ELR (cell line): ENCODE measurements at regions not wholly inside any gene's neighbourhood (a gene's known extent, or its start where the extent isn't known, plus 50 kb on each side); places are given as distances from the start of the nearest gene placed in this dataset.

Experiments used
- DNase-seq: peaks from one replicate; pipeline ENCODE4 v3.0.0-alpha.2; 2015; ENCODE audit warnings: low read depth

DNA sequence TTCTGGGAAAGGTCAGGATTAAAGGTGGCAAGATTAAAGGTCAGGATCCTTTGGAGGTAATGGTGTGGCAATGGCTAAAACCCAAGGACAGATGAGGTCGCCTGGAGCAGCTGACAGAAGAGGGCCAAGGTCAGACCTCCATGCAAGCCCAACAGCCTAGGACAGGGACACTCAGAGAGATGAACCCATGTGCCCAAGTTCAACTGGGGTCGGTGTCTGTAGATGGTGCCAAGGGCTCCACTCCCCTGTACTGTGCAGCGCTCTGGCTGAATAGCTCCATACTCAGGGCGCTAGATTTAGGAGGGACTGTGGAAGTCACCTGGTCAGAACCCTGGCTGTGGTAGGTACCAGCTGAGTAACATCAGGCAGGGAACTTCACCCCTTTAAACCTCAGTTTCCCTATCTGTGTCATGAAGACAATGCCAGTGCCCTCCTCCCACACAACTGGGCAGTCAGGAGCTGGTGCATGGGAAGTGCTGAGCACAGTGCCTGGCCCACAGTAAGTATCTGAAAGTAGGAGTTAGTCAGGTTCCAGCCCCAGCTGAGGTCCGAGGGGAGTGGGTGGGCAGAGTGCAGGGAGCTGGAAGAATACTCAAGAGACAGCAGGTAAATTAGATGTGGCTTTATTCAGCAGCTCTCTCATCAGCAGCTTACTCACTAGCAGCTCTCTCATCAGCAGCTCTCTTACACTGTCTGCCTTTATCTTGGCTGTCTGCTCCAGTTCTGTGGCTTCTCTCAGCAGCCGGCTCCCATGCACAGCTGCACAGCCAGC, 327.1 kb downstream of the GLRX3 start:
- no peak for DNase-seq

GRCh38 chr10:130463876-130464364, 327.7 kb downstream of the GLRX3 start:
- DNase-seq: no peak

- DNase-seq: no peak
Observed at GRCh38 chr10:130464426-130464825, 328.2 kb downstream of the GLRX3 start.

DNA sequence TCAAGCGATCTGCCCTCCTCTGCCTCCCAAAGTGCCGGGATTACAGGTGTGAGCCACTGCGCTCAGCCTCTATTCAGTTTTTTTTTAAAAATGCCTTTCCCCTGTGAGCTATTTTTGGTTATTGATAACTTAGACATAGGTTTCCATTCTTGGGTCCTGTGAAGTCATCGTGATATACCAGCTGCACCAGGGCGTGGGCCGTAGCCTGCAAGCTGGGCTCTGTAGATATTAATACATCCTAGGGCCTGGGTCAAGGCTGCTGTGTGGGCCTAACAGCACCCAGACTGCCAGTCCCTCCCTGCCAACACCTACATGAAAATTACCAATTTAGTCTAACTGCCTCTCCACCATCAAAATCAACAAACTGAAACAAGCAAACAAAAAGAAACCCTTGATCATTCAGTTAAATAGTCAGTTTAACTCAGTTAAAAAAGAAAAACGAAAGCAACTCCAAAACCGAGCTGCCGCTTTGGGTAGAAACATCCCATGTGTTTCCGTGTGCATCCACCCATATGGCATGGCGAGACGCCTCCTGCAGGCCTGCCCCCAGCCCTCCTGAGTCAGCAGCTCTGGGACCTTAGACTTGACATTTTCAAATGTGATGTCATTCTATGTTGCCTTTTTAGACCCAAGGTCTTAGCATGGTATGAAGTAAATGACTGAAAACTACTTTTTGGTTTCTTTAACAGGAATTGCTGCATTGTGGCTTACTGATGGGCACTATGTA, 330.2 kb downstream of the GLRX3 start:
- DNase-seq: no peak

DNA sequence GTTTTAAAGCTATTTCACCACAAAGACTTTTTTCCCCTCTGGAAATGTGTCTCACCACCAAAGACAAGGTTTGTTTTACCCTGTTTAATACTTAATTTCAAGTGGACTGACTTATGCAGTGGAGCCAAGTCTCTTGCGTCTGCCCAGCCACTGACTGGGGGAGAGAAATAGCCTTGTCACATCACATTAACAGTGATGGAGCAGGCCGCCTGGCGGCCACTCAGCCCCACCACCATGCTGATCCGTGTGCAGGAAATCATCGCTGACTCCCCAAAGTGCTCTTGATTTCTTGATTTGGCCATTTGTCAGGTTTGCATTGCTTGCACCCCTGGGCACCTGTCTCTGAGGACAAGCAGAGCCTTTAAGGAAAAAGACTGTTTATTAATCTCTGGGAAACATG, 334.1 kb downstream of the GLRX3 start:
- DNase-seq: no peak

GRCh38 chr10:130470973-130471372, 334.8 kb downstream of the GLRX3 start:
- DNase-seq: no peak

DNA sequence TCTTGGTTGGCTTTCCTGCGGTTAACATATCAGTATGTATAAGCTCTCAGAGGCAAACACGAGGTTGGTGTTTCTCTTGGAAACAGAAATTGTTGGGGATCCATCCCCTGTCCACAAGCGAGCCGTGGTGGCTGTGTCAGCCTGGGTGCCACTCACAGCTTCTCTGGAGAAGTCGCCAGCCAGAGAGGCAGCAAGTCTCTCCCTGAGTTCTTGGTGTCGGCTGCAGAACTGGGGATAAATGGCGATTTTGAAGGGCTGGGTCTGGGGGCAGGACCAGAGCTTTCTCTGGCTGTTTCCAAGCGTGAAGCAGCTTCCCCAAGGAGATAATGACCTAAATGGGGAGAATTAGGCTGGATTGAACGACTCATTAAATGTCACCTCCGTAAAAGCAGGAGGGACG, 335.3 kb downstream of the GLRX3 start:
- DNase-seq: no peak

GRCh38 chr10:130472236-130472635, 336.0 kb downstream of the GLRX3 start:
- DNase-seq: no peak

GRCh38 chr10:130474591-130474990, 338.4 kb downstream of the GLRX3 start:
- DNase-seq: no peak

DNA sequence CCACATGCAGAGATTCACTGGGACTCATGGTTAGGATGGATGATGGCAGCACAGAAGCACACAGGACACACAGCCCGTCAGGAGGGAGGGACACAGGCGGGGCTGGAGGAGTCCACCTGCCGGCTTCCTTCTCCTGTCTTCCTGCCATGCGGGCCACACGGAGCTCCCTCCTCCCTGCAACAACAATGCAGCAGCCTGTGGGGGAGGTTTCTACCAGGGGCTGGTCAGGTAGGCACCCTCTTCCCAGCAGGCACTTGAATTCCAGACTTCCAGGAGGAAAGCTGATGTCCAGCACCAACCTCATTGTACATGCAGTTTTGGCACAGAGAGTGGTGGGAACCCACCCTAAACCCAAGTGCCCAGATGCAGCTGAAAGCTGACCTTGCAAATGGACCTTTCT, 341.2 kb downstream of the GLRX3 start:
- DNase-seq: no peak

- no peak for DNase-seq
Observed at GRCh38 chr10:130479146-130479545, 343.0 kb downstream of the GLRX3 start.

DNA sequence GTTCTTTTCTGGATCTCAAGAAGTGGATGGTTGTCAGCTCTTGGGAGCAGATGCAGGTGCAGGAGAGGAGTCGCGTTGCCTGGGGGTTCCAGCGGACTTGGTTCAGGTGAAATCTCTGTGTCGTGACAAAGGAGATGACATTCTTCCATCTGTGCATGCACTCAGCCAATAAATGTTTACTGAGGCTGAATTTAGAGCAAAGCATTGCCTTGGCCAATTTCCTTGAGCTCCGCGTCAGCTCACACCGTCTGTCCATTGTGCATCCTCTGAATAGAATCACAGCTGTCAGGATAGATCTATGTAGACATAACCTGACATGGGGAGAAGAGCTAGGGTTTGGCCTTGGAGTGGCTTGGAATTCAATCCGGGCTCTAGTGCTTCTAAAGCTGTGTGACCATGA, 343.7 kb downstream of the GLRX3 start:
- DNase-seq: no peak

DNA sequence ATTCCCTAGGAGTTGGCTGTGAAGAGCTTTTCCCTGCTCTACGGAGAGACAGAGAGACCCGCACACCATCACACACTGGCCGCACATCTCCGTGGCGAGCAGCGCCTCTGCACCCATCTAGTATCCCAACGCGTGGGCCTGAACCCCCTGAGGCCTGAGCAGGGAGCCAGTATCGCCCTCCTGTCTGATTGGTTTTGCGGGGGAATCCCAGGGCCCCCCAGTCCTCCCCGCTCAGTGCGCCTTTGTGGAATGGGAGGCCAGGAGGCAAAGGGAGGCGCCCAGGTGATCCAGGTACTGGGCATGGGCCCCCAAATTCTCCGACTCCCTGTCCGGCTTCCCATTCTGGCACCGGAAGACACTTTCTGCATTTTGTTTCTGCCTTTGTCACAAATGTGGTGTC, 344.3 kb downstream of the GLRX3 start:
- no peak for DNase-seq

GRCh38 chr10:130481076-130481930, 345.1 kb downstream of the GLRX3 start:
- DNase-seq: no peak

DNA sequence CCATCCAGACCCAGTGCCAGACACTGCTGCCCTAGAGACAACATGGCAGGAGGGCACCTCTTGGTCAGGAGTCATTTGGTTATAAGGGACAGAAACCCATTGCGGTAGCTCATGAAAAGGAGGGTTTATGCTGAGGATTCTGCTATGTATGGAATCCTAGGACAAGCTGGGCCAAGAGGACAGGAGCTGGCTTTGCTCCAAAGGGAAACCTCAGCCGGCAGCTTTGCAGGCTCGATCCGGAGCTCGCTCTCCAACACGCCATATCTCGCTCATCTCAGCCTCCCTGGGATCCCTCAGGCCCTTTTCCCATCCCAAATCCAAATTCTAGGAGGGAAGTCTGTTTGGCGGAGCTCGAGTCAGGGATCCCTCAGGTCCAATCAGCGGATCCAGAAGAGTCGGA, 345.7 kb downstream of the GLRX3 start:
- DNase-seq: no peak

DNA sequence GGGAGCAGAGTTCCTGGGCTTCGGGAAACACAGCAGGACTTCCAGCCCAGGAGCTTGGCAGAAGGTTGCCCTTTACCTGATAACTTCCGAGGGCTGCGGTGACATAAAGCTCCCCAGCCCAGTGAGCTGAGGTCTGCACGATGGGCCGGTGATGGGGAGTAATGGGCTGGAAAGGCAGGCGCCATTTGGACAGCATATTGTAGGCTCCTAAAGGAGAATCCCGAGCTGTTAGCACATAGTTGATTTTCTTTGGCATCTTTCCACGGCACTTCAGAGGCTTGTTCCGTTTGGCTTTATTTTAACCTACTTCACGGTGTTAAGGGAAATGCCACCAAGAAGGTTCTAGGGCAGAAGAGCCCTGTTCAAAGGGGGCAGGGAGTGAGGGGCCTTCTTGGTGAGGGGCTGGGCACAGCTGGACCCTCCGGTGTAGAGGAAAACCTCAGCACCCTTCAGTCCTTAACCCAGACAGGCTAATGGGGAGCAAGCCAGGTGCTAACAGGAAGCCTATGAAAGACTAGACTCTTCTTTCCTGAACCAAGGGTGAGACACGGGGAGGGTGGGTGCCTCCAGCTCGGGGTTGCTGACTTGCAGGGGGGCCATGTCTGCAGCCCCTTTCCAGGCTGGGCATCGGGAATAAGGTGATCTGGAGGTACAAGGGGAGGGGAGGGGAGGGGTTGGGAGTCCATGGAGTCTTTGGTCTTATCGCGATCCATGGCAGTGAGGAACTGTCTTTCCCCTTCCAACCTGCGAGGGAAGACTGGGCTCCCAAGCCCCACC, 347.7 kb downstream of the GLRX3 start:
- DNase-seq: no peak

DNA sequence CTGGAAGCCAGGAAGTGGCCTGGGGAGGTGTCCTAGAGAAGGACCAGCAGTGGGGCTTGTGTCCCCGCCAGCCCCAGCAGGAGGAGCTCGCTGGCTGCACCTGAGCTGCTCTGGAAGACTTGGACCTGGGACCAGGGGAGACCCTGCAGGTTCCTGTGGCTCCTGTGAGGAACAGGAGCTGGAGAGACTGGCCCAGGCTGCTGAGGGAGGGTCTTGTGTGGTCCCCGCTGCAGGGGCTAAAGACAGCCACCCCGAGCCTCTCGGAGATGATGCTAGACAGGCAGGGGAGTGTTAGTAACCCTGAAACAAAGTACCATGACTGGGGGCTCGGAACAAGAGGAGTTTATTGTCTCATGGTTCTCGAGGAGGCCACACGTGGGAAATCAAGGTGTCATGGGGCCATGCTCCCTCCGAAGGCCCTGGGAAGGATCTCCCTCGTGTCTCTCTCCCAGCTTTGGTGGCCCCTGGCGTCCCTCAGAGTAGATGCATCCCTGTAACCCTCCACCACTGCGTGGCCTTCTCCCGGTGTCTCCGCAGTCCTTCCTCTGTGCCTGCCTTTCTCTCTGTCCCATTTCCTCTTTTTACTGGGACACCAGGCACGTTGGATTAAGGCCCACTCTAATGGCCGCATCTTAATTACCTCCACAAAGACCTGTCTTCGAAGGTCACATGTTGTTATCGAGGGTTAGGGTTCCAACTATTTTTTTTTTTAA, 348.4 kb downstream of the GLRX3 start:
- DNase-seq: no peak

DNA sequence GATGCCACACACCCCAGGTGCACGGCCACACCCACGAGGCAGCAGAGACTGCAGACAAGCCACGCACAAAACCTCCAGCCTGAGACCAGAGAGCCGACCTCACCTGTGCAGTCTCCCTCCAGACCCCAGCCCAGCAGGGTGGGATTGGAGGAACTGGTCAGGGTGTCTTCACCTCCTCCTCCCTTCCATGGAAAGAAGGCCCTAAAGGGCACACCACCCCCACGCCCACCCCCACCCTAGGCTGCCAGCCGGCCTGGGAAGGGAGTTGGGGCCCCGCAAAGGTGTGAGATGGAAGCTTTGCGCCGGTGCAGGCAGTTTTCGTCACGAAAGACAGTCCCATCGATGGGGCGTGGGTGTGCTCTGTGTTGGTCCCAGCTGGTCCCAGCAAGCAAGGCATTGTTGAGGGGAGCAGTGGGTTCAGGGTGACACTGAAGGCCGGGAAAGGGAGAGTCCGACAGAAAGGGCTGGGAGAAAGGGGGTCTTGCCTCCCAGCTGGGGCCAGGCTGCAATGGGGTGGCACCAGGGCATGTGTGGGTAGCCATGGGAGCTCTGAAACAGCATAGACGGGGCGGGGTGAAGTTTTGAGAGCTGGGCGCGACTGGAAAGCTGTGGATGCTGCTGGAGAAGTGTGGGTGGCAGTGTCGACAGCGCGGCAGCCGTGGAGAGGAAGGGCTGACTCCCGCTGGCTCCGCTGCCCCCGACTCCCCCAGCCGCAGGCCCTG, 349.2 kb downstream of the GLRX3 start:
- no peak for DNase-seq

- DNase-seq: no peak
Observed at GRCh38 chr10:130485958-130486895, 350.0 kb downstream of the GLRX3 start.
